ENCODE measurements at regions not wholly inside any gene's neighbourhood (a gene's known extent, or its start where the extent isn't known, plus 50 kb on each side); places are given as distances from the start of the nearest gene placed in this dataset.

- WGBS (ENCODE audit: low lambda C conversion rate): 2% methylated on average over 3 of the region's 3 CpGs
- Histone ChIP-seq H3K9me3 (ENCODE audit: low read length) (no peaks in the 10 kb centered on the region), H3K36me3 (replicated peaks in 1 of 2; ENCODE audit: control insufficient read depth in 1 of 2, insufficient read depth in 2 of 2, low read length in 2 of 2) (no peaks in the 10 kb centered on the region), H3K4me3 (replicated peaks in 1 of 3; ENCODE audit: insufficient read depth in 1 of 3, low read depth in 2 of 3, low read length in 3 of 3) (no peak overlapping the region), H4K20me1 (ENCODE audit: insufficient read depth, low read length) (no peaks in the 10 kb centered on the region), H3K79me2 (ENCODE audit: insufficient read depth, low read length) (no peaks in the 10 kb centered on the region), H3K27ac (ENCODE audit: extremely low read length, insufficient read depth, low read length) (no peak overlapping the region), H3K27me3 (ENCODE audit: control insufficient read depth in 1 of 2, insufficient read depth in 2 of 2, low read length in 2 of 2) (no peaks in the 10 kb centered on the region), H3K4me2 (ENCODE audit: low read depth, low read length) (no peak overlapping the region), H3K9ac (ENCODE audit: insufficient read depth, low read depth, low read length) (no peak overlapping the region), H2AFZ (ENCODE audit: low read length) (no peak overlapping the region), H3K4me1 (ENCODE audit: insufficient read depth, low read length) (no peaks in the 10 kb centered on the region)
- BruUV-seq (replicated peaks): no TSS peak
- ChIA-PET CTCF (ENCODE audit: low intra/inter-chr PET ratio, low total read pairs) (no interaction called here), POLR2A (no interaction called here)
- DNase-seq (ENCODE audit: low spot score): no peak
- TF ChIP-seq ZNF138 (CRISPR knock-in tag; IDR thresholded peaks at IDR 0.05; ENCODE audit: low read depth): no peak
- no peak for TF ChIP-seq TCF7 (IDR thresholded peaks at IDR 0.05; ENCODE audit: low read depth)
- TF ChIP-seq ZMAT3 (CRISPR knock-in tag; conservative IDR thresholded peaks at IDR 0.05): no peak
- TF ChIP-seq MATR3 (CRISPR knock-in tag; IDR thresholded peaks at IDR 0.05): no peak
- TF ChIP-seq EHMT2 (IDR thresholded peaks at IDR 0.05; ENCODE audit: borderline replicate concordance, low read depth, low read length): no peak
- no peak for TF ChIP-seq ZNF724P (CRISPR knock-in tag; IDR thresholded peaks at IDR 0.05; ENCODE audit: borderline replicate concordance)
- no peak for TF ChIP-seq THAP11 (CRISPR knock-in tag; IDR thresholded peaks at IDR 0.05)
- no peak for TF ChIP-seq ATF1 (CRISPR knock-in tag; IDR thresholded peaks at IDR 0.05)
- no peak for TF ChIP-seq BCL6 (CRISPR knock-in tag; IDR thresholded peaks at IDR 0.05)
- TF ChIP-seq ZNF280D (CRISPR knock-in tag; IDR thresholded peaks at IDR 0.05): no peak
- no peak for TF ChIP-seq ATF5 (CRISPR knock-in tag; IDR thresholded peaks at IDR 0.05; ENCODE audit: low read depth)
- no peak for TF ChIP-seq PLRG1 (conservative IDR thresholded peaks at IDR 0.05)
- TF ChIP-seq SMARCE1 (IDR thresholded peaks at IDR 0.05; ENCODE audit: borderline replicate concordance): no peak
- TF ChIP-seq HDAC6 (IDR thresholded peaks at IDR 0.05; ENCODE audit: low read depth, low read length): no peak
- TF ChIP-seq ZNF737 (CRISPR knock-in tag; IDR thresholded peaks at IDR 0.05; ENCODE audit: borderline replicate concordance): no peak
- in situ Hi-C loops (cut with HindIII; ENCODE audit: extremely low pct_ligation_motif_present, low pct_unique_long_range_greater_than_20kb) (loop anchor here (25.0 kb wide), 1 partner anchor 1663 kb away; no protein-coding TSS in a partner anchor), intact Hi-C loops (cut with micrococcal nuclease; ENCODE audit: unreplicated experiment) (no loop called here)
- no peak for FAIRE-seq
- ATAC-seq: no peak
Measured at GRCh38 chr4:65023883-65024670, 614.8 kb upstream of the TECRL start.

Measured in HepG2 (cell line).